NOMO-1 treated with DMSO at 0.1 percent for 48 hours (cell line): ENCODE measurements at regions not wholly inside any gene's neighbourhood (a gene's known extent, or its start where the extent isn't known, plus 50 kb on each side); places are given as distances from the start of the nearest gene placed in this dataset.
"Not testable (repeated sequence)": the region's sequence is repeated elsewhere in the genome, so short reads cannot be mapped to it uniquely, and the experiment has no call there.

Source experiments
- DNase-seq: peaks from one replicate; lab custom pipeline; 2025; ENCODE audit not compliant: unreplicated experiment; lab: John Stamatoyannopoulos, UW

DNA sequence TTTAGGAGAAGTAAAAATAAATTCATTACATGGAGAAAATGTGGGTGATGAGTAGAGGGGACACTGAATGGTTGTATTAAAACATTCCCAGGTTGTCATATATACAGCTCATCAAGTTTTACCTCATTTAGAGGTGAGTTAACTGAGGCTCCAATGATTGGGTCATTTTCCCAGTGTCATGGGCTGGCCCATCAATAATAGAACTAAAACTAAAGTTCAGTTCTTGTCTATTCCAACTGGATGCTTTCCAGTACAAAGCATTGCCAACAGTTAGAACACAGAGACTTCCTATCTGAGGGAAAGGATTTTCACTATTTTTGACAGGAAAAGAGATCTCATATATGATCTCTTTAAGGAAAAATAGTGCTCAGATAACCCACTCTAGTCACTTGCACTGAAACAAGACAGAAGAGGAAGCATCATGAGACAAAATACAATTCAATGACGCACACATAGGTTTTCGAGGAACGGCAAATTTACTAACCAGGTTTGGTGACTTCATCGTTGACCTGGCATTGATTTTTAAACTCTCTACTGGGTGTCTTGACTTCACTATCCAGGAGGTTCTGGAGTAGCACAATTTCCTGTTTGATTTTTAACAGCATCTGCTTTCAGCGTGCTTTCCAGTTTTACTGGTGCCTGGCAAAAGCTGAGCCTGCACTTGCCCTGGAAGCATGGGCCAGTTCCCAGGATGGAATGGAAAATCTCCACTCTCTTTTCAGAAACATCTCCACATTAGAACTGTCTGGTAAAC lies 195.5 kb upstream of the FBXL4 start:
- DNase-seq, result no peak

DNA sequence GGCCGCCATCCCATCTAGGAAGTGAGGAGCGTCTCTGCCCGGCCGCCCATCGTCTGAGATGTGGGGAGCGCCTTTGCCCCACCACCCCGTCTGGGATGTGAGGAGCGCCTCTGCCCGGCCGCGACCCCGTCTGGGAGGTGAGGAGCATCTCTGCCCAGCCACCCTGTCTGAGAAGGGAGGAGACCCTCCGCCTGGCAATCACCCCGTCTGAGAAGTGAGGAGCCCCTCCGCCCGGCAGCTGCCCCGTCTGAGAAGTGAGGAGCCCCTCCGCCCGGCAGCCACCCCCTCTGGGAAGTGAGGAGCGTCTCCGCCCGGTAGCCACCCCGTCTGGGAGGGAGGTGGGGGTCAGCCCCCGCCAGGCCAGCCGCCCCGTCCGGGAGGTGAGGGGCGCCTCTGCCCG lies 194.2 kb upstream of the FBXL4 start:
- DNase-seq, result not testable (repeated sequence)

DNA sequence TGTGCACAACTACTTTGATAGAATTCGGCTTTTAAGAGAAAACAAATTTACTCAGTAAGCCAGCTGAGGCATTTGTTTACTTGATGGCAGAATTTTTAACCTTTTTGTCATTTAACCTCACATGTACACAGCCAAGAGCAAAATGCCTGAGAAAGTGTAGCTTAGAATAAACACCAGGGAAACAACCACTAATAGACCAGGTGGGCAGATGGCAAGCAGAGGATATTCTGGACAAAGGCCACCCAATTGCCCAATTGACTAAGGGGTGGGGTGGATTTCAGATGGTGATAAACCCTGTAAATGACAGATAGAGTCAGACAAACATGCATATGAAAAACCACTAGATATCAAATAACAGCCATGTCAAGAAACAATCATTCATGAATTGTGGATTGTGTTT lies 190.7 kb upstream of the FBXL4 start:
- no peak for DNase-seq

DNA sequence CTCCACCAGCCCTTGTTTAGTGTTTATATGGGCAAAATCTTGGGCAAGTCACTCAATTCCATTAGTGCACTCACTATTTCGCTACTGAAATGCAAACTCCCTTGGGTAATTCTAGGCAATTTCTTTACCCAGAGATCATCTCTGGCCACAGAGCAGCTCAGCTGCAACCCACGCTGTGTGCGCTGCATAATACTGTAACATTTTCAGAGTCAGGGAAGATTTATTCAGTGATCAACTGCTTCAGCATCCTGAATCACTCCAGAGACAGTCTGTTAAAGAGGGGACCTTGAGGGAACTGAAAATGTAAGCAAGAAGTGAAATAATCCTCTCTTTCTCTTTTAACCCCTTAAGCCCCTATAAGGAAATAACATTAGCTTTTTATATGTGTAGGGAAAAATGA lies 189.6 kb upstream of the FBXL4 start:
- DNase-seq, result no peak

DNA sequence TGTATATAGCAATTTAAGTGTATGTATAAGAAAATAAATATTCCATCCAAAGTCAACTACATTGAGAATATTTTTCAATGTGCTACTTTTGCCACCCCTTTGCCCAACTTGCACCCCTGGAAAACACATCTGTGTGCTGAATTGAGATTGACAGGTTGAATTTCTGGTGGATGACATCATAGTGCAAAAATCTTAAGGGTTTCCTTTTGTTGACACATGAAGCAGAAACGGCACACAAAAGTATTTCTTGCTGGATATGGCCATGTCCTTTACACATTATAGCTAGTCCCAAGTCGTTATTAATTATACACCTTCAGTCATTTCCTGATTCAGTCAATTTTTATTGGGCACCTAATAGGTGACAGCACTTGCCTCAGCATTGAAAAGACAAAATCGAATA lies 188.7 kb upstream of the FBXL4 start:
- no peak for DNase-seq

DNA sequence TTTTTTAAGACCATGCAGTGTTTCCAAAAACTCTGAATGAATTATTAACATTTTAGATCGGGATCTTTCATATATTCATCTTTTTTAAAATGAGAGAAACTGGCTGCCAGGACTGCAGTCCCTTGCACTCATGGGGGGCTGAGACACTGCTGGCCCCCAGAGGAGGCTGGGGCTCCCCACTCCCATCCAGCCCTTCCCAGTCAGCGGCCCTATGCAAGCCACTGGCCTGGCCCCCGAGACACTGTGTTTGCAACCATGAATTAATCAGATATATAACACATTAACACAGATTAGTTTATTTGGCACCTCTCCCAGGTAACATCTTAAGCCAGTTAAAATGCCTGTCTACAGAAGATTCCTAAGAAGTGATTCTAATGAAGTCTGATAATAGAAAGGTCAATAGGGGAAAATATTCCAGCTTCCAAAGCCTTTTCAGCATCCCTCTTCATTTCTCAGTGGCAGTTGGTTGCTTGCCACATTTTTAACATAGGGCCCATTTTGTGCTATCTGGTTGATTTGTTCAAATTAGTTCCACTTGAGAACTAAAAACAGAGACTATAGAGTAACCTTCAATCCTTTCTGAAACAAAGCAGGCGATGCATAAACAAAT lies 184.4 kb upstream of the FBXL4 start:
- no peak for DNase-seq

DNA sequence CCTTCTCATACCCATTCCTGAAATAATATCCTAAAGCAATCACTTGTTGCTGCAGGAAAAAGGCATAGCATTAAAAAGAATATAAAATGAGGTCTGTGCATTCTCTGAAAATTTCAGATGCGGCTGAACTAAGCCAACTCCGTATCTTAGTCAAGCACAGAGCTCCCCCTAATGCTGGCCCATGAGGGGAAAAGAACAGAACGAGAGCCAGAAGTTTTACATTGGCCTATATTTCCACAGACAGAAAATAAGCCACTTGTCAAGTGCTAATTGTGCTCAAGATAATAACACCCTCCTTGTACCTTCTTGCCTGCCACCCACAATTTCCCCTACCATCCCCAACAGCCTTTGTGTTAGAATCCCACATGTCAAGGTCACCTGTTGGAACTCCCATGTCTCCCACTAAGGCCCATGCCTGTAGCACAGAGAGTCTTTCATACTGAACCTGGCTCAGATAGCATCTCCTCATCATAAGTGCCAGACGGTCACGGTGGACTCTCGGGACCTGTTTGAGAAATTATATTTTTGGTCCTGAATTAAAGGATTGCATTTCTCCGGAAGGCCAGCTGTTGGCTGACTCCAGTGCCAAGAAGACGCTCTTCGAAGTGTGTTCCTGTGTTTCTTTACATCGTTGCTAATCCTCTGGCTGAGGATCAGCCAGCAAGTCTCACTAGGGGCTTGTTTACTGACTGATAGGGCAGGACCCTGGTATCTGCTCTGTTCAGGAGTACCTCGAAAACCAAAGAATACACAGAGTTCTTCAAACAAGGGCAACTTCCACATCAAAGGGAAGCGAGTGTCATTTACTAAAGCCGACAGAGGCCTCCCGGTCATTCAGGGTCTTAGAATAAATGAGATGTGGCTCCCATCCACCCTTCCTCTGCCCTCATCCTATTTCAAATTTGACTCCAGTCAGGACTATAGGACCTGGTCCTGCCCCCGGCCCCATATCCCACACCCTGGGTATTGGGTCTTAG lies 183.4 kb upstream of the FBXL4 start:
- DNase-seq, result no peak

DNA sequence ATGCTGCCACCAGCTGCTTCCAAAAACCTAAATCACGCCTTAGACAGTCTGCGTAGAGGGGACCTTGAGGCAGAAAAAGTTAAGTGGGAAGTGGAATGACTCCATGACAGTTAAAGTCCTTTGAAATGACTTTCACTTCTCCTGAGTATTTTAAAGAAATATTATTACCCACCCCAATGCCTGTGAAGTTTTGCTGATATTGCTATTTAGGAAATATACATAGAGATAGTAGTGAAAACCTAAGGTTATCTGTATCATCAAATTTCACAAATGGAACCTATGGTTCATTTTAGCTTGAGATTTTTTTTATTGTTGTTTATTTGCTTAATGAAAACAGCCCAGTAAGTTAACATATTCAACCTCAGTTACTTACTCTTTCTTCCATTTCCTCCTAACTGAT lies 182.1 kb upstream of the FBXL4 start:
- no peak for DNase-seq

DNA sequence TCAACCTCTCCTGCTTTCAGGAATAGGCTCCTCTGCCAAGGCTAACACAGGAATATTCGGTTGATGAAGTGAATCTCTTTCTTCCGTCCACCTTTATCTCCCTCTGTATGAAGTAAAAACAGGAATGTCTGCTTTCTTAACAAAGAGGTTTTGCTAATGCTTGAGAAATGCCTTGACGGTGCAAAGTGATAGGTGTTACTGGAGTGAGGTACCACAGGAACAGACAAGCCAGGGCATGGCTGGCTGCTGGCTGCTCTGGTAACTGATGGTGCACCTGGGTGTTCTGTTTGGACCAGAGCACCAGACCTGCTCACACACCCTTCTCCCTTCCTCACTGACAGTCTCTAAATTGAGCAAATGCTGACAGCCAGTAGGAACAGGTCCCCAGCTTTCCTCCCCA lies 174.0 kb upstream of the FBXL4 start:
- DNase-seq, result no peak

DNA sequence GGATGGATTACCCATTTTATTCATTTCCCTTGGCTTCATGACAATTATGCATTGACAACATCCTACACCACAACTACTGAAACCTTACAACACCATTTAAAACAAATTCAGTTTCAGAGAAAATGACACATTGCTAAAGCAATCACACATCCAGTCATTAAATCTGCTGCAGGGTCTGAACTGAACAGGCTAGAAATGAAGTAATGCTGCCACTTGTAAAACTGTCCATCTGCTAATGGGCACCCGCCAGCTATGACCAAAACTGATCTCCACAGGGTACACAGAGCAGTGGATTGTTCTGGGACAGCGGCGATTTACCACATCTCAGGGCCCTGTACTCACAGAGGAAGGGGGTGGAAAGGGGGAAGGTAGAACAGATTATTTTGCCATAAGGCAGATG lies 172.9 kb upstream of the FBXL4 start:
- no peak for DNase-seq

DNA sequence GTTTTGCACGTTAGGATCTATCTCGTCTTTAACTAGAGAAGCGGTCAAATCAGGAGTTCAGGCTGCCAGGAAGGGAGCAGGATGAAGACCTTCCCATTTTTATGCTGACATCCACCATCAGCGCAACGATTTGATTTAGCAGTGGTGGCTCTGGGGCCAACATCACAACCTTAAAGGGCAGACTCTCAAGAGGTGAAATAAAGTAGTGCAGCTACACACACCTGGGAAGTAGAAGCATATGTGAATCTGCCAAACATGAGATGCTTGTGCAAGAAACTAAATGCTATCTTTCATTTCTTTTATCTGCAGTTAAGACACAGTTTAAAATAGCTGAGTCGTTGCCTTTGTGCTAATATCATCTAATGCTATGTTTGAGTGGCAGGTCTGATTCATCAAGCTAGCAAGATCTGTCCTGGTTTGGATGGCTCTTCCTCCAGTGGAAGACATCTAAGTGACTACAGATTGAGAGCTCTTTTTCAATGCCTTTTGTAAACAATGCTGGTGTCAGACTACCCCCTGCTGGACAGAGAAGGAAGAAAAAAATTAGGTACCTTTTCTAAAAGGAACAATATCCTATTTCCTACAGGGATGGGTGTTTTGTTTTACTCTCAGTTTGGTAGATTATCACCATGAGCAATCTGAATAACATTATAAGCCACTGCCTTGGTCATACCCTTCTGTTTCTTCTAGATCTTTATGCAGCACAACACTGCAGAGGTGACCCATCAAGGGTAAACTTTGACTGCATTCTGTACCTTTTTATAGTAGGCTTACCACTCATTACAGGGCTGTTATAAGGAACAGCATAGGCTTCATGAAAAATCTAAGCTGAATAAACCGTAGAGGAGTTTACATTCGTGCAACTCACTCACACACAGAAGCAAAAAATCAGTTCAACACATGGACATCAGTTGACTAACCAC lies 171.6 kb upstream of the FBXL4 start:
- peak; percentile 43 for DNase-seq

DNA sequence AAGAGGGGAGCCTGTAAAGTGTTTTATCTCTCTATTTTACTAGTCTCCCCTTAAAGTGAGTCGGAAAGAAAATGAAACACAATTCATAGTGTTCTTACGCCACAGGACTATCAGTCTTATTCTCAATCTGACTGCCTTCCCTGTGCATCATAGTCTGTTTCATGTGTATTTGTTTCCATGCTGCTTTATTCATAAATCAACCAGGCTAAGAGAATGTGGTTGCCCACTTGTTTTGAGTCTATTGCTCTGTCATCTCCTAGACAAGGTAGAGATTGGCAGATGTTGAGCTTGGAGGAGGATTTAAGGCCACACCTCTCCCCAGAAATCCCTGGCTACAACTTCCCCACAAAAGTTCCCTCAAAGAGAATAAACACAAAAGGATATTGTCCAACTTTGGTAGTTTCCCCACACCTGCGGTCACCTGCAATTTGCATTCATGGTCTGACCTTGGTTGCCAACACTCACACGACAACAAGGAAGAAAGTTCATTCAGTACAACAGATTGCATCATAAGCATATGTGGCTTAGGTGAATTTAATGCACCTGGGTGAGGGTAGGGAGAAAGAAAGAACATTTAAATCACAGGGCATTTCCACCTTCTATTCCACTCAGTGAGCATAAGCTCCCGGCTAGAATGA lies 167.1 kb upstream of the FBXL4 start:
- no peak for DNase-seq

DNA sequence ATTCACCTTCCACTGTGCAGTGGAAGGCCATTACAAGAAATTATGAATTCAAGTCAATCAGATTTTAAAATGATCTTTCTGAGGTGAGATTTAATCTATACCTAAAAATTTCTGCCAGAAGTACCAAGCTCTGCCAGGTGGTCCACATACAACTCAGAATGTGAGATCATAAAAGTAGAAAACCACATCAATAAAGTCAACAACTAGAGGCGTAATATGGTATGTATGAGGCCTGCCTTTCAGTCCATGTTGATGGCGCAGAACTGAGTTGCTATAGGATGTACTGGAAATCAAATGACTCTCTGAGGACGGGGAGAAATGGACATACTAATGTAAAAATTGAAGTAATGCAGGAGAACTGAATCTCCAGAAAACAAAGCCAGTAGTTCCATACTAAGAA lies 163.8 kb upstream of the FBXL4 start:
- no peak for DNase-seq

DNA sequence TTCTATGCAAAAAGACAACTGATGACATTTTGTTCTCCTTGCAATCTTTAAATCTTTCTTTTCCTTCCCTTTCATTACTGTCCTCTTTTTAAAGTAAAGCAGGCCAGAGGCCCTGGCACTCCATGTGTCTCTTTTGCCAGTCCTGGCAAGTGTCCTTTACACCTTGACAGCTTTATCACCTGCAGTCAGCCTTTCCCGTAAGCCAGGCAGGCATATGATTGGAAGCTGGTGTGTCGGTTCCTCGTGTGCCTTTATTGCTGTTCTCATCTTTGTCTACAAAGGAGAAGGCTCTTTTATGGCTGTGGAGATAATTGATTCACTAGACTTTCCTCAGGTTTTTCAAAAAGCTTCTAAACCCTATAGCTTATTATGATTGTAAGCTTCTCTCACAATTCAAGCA lies 162.3 kb upstream of the FBXL4 start:
- DNase-seq, result no peak

DNA sequence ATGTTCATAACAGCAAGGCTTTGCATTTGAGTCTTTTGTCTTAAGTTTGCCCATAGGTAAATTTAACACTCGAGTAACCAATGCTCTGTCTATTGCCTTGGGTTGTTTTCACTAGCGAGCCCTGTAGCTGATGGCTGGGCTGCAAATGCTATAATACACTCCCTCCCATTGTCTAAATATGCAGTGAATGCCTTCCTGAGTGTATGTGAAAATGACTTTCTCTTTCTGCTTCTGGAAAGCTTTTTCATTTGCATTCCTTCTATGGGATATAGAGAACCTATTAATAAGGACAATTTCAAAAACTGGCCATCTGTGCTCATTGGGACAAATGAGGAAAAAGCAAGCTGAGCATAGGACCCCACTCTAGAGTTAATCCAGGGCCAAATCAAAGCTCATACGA lies 156.5 kb upstream of the FBXL4 start:
- DNase-seq, result no peak

DNA sequence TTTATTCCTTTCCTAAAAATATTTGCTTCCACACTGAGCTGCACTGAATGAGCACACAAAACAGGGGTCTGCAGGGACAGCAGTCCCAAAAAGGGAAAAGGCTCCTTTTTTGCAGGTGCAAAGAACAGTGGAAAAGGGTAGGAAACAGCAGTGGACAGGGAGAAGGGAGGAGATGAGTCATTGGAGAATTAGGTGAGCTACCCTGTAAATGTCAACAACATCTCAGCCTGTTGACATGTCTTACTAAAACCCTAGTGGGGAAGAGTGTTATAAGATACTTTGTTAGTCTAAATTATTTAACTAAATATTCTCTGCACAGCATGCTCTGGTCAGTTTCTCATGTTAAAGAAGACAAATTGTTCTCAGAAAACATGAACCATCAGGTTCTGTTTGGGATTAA lies 151.5 kb upstream of the FBXL4 start:
- no peak for DNase-seq

DNA sequence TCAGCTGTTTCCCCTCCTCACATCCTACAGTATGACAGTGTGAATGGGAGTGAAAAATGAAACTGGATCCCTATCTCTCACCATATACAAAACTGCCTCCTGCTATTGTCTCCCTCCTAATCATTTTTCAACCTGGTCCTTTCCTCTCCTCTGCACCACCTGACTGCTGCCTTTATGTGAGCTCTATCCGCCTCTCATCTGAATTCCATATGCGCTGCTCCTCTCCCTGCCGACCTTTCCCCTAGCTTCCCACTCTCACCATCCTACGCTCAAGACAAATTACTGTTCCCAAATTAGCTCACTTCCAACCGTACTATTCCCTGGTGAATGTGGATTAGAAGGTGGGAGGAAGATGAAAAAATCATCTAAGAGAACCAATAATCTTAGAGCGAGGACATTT lies 148.4 kb upstream of the FBXL4 start:
- DNase-seq, result no peak

DNA sequence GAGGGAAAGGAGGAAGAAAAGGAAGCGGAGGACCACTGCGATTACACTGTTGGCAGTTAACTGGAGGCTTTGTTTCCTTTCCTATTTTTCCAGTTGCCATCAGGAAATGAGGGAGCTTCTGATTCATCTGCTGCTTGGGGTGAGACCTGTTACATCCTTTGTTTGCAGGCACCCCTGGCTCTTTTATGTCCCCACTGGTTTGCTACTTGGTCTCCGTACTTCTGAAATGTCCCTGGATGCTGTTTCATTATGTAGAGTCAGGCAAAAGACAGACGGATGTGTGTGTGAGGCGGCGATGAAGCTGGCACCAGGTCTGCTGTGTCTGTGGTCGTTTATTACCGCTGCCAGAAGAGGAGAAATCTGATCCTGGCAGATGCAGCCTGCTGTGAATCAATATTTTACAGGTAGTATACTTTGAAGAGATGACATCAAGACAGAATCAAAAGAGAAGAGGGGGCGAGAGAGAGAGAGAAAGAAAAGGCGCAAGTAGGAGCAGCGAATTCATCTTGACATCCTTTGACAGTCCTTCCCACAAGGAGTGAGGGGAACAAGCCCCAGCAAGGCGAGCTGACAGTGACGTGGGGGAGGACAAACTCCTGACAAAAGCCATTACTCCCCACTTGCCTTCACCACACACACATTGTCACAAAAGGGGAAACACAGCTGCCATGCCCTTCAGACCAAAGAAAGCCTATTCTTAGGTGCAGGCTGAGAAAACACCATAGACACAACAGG lies 145.9 kb upstream of the FBXL4 start:
- no peak for DNase-seq

DNA sequence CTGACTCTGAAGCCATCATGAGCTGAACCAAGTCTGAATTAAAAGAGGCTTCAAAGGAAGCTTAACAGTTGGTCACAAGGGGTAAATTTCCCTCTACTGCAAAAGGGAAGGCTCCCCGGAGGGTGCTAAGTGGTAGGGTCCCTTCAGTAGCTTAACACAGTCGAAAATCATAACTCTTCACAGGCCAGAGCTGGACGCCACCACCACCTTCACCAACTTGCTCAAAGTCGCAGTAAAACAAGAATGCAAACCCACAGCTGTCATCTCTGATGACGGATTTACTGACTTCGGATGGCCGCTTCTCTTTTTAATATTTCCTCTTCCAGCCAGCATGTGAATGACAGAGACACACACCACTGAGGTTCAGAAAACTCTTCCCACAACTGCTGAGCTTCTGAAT lies 144.7 kb upstream of the FBXL4 start:
- DNase-seq, result no peak

DNA sequence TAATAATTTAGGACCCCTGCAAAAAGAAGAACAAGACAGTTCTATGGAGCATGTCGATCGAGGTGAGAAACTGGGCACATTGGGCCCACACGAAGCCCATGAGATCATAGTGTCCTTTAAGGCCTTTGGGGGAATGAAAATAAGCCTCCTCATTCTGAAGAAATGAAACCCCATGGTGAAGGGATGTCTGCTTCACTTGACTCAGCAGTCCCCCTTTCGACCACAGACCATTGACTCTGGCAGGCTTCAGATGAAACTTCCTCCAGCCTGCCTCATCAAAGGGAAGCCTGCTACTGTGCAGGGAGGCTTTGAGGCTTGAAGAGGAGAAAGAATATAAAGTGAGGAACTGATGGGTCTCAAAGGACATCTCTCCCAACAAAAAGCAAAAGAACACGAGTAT lies 144.2 kb upstream of the FBXL4 start:
- no peak for DNase-seq
